Activated naive CD4-positive, alpha-beta T cell treated with anti-CD3 and anti-CD28 coated beads, Interleukin-2, amount 10 ng/mL, durations not matched to agents 7 days and 5 days (primary cell): ENCODE measurements at regions not wholly inside any gene's neighbourhood (a gene's known extent, or its start where the extent isn't known, plus 50 kb on each side); places are given as distances from the start of the nearest gene placed in this dataset.

ENCODE experiments used
- CTCF ChIA-PET: fragments of 350-600 bp; sonication (Branson Sonifier 250); formaldehyde crosslinking; loops from one replicate; lab custom pipeline; 2021; ENCODE audit warnings: antibody characterized with exemption; lab: Charles Lee
- DNase-seq: peaks from one replicate; pipeline ENCODE4 v3.0.0-alpha.2; 2020
- H3K27ac Mint-ChIP-seq: one replicate; pipeline ENCODE4 v1.8.0; 2021; ENCODE audit warnings: mild to moderate bottlenecking, moderate library complexity, mixed read lengths
- H3K27me3 Mint-ChIP-seq: one replicate; pipeline ENCODE4 v1.8.0; 2021; ENCODE audit warnings: mild to moderate bottlenecking, mixed read lengths
- H3K36me3 Mint-ChIP-seq: one replicate; pipeline ENCODE4 v1.8.0; 2021; ENCODE audit warnings: mixed read lengths
- H3K4me1 Mint-ChIP-seq: one replicate; pipeline ENCODE4 v1.8.0; 2021; ENCODE audit warnings: mixed read lengths
- H3K4me3 Mint-ChIP-seq: one replicate; pipeline ENCODE4 v1.8.0; 2021; ENCODE audit warnings: mild to moderate bottlenecking, moderate library complexity, mixed read lengths
- H3K9me3 Mint-ChIP-seq: one replicate; pipeline ENCODE4 v1.8.0; 2021; ENCODE audit warnings: mixed read lengths

- H3K4me1 Mint-ChIP-seq = no peaks in the 10 kb centered on the region
- no peak overlapping the region for H3K4me3 Mint-ChIP-seq
- H3K27me3 Mint-ChIP-seq = no peaks in the 10 kb centered on the region
- H3K36me3 Mint-ChIP-seq = no peaks in the 10 kb centered on the region
- H3K27ac Mint-ChIP-seq = no peak overlapping the region
- CTCF ChIA-PET = no interaction called here
- peaks cover 8% of the 10 kb centered on the region for H3K9me3 Mint-ChIP-seq
- no peak for DNase-seq
Observed at GRCh38 chr3:74338998-74339397, 275.5 kb downstream of the CNTN3 start.

GRCh38 chr3:74332165-74332564, 282.3 kb downstream of the CNTN3 start:
- Mint-ChIP-seq H3K27me3 (no peaks in the 10 kb centered on the region), H3K4me1 (no peaks in the 10 kb centered on the region), H3K36me3 (no peaks in the 10 kb centered on the region), H3K9me3 (peaks cover 12% of the 10 kb centered on the region), H3K4me3 (no peak overlapping the region), H3K27ac (no peak overlapping the region)
- CTCF ChIA-PET = no interaction called here
- DNase-seq = no peak

- Mint-ChIP-seq H3K36me3 (no peaks in the 10 kb centered on the region), H3K4me3 (no peak overlapping the region), H3K4me1 (no peaks in the 10 kb centered on the region), H3K9me3 (peaks cover 12% of the 10 kb centered on the region), H3K27me3 (no peaks in the 10 kb centered on the region), H3K27ac (no peak overlapping the region)
- no peak for DNase-seq
- CTCF ChIA-PET = no interaction called here
Observed at GRCh38 chr3:74331711-74332110, 282.7 kb downstream of the CNTN3 start.

GRCh38 chr3:74329096-74329495, 285.4 kb downstream of the CNTN3 start:
- DNase-seq = no peak
- Mint-ChIP-seq H3K4me1 (no peaks in the 10 kb centered on the region), H3K27me3 (no peaks in the 10 kb centered on the region), H3K36me3 (no peaks in the 10 kb centered on the region), H3K9me3 (peaks cover 8% of the 10 kb centered on the region), H3K27ac (no peak overlapping the region), H3K4me3 (no peak overlapping the region)
- CTCF ChIA-PET = no interaction called here

GRCh38 chr3:74328435-74328834, 286.0 kb downstream of the CNTN3 start:
- Mint-ChIP-seq H3K9me3 (peaks cover 6% of the 10 kb centered on the region), H3K36me3 (no peaks in the 10 kb centered on the region), H3K27me3 (no peaks in the 10 kb centered on the region), H3K27ac (no peak overlapping the region), H3K4me3 (no peak overlapping the region), H3K4me1 (no peaks in the 10 kb centered on the region)
- no peak for DNase-seq
- CTCF ChIA-PET = no interaction called here

GRCh38 chr3:74315291-74315690, 299.2 kb downstream of the CNTN3 start:
- no peak overlapping the region for H3K27ac Mint-ChIP-seq
- no peaks in the 10 kb centered on the region for H3K4me1 Mint-ChIP-seq
- H3K27me3 Mint-ChIP-seq = no peaks in the 10 kb centered on the region
- H3K36me3 Mint-ChIP-seq = no peaks in the 10 kb centered on the region
- no peak overlapping the region for H3K4me3 Mint-ChIP-seq
- CTCF ChIA-PET = no interaction called here
- peaks cover 20% of the 10 kb centered on the region for H3K9me3 Mint-ChIP-seq
- DNase-seq = no peak

- H3K4me1 Mint-ChIP-seq = no peaks in the 10 kb centered on the region
- CTCF ChIA-PET = no interaction called here
- no peak for DNase-seq
- H3K27ac Mint-ChIP-seq = no peak overlapping the region
- H3K9me3 Mint-ChIP-seq = peaks cover 20% of the 10 kb centered on the region
- no peaks in the 10 kb centered on the region for H3K27me3 Mint-ChIP-seq
- no peak overlapping the region for H3K4me3 Mint-ChIP-seq
- no peaks in the 10 kb centered on the region for H3K36me3 Mint-ChIP-seq
Observed at GRCh38 chr3:74314696-74315095, 299.8 kb downstream of the CNTN3 start.

GRCh38 chr3:74309716-74310115, 304.7 kb downstream of the CNTN3 start:
- Mint-ChIP-seq H3K27me3 (no peaks in the 10 kb centered on the region), H3K4me1 (no peaks in the 10 kb centered on the region), H3K27ac (no peak overlapping the region), H3K36me3 (no peaks in the 10 kb centered on the region), H3K9me3 (peaks cover 7% of the 10 kb centered on the region), H3K4me3 (no peak overlapping the region)
- CTCF ChIA-PET = no interaction called here
- DNase-seq = no peak

GRCh38 chr3:74304424-74304823, 310.0 kb downstream of the CNTN3 start:
- Mint-ChIP-seq H3K27me3 (no peaks in the 10 kb centered on the region), H3K36me3 (no peaks in the 10 kb centered on the region), H3K9me3 (peaks cover 5% of the 10 kb centered on the region), H3K27ac (no peak overlapping the region), H3K4me3 (no peak overlapping the region), H3K4me1 (no peaks in the 10 kb centered on the region)
- DNase-seq = no peak
- CTCF ChIA-PET = no interaction called here

GRCh38 chr3:74303711-74304110, 310.7 kb downstream of the CNTN3 start:
- Mint-ChIP-seq H3K27ac (no peak overlapping the region), H3K27me3 (no peaks in the 10 kb centered on the region), H3K9me3 (peaks cover 5% of the 10 kb centered on the region), H3K4me3 (no peak overlapping the region), H3K36me3 (no peaks in the 10 kb centered on the region), H3K4me1 (no peaks in the 10 kb centered on the region)
- no peak for DNase-seq
- CTCF ChIA-PET = no interaction called here

- Mint-ChIP-seq H3K27ac (no peak overlapping the region), H3K4me3 (no peak overlapping the region), H3K4me1 (no peaks in the 10 kb centered on the region), H3K9me3 (peaks cover 3% of the 10 kb centered on the region), H3K27me3 (no peaks in the 10 kb centered on the region), H3K36me3 (no peaks in the 10 kb centered on the region)
- CTCF ChIA-PET = no interaction called here
- DNase-seq = no peak
Observed at GRCh38 chr3:74302969-74303368, 311.5 kb downstream of the CNTN3 start.

GRCh38 chr3:74302281-74302680, 312.2 kb downstream of the CNTN3 start:
- H3K4me1 Mint-ChIP-seq = no peaks in the 10 kb centered on the region
- no peaks in the 10 kb centered on the region for H3K36me3 Mint-ChIP-seq
- no peak overlapping the region for H3K27ac Mint-ChIP-seq
- CTCF ChIA-PET = no interaction called here
- peaks cover 3% of the 10 kb centered on the region for H3K9me3 Mint-ChIP-seq
- no peak overlapping the region for H3K4me3 Mint-ChIP-seq
- DNase-seq = no peak
- no peaks in the 10 kb centered on the region for H3K27me3 Mint-ChIP-seq

- no peak overlapping the region for H3K27ac Mint-ChIP-seq
- CTCF ChIA-PET = no interaction called here
- no peaks in the 10 kb centered on the region for H3K27me3 Mint-ChIP-seq
- H3K36me3 Mint-ChIP-seq = no peaks in the 10 kb centered on the region
- peaks cover 3% of the 10 kb centered on the region for H3K9me3 Mint-ChIP-seq
- no peak overlapping the region for H3K4me3 Mint-ChIP-seq
- H3K4me1 Mint-ChIP-seq = no peaks in the 10 kb centered on the region
- DNase-seq = no peak
Observed at GRCh38 chr3:74301056-74301455, 313.4 kb downstream of the CNTN3 start.

- Mint-ChIP-seq H3K4me1 (no peaks in the 10 kb centered on the region), H3K4me3 (no peak overlapping the region), H3K27me3 (no peaks in the 10 kb centered on the region), H3K9me3 (peaks cover 9% of the 10 kb centered on the region), H3K27ac (no peak overlapping the region), H3K36me3 (no peaks in the 10 kb centered on the region)
- DNase-seq = no peak
- CTCF ChIA-PET = no interaction called here
Observed at GRCh38 chr3:74295479-74295878, 319.0 kb downstream of the CNTN3 start.

- H3K4me1 Mint-ChIP-seq = no peaks in the 10 kb centered on the region
- H3K36me3 Mint-ChIP-seq = no peaks in the 10 kb centered on the region
- H3K27me3 Mint-ChIP-seq = no peaks in the 10 kb centered on the region
- CTCF ChIA-PET = no interaction called here
- H3K9me3 Mint-ChIP-seq = peaks cover 8% of the 10 kb centered on the region
- H3K4me3 Mint-ChIP-seq = no peak overlapping the region
- DNase-seq = no peak
- no peak overlapping the region for H3K27ac Mint-ChIP-seq
Observed at GRCh38 chr3:74288761-74289160, 325.7 kb downstream of the CNTN3 start.

- Mint-ChIP-seq H3K4me1 (no peaks in the 10 kb centered on the region), H3K36me3 (no peaks in the 10 kb centered on the region), H3K27me3 (no peaks in the 10 kb centered on the region), H3K27ac (no peak overlapping the region), H3K9me3 (peaks cover 6% of the 10 kb centered on the region), H3K4me3 (no peak overlapping the region)
- no peak for DNase-seq
- CTCF ChIA-PET = no interaction called here
Observed at GRCh38 chr3:74287557-74287956, 326.9 kb downstream of the CNTN3 start.
